D721Med (cell line): ENCODE measurements at regions not wholly inside any gene's neighbourhood (a gene's known extent, or its start where the extent isn't known, plus 50 kb on each side); places are given as distances from the start of the nearest gene placed in this dataset.
"Not testable (repeated sequence)": the region's sequence is repeated elsewhere in the genome, so short reads cannot be mapped to it uniquely, and the experiment has no call there.

Source experiments
- DNase-seq: peaks from one replicate; pipeline ENCODE4 v3.0.0; 2011; ENCODE audit warnings: low spot score; ENCODE audit not compliant: insufficient read length
- FAIRE-seq: peaks from 2 replicates; lab custom pipeline; 2011; peaks lifted over from hg19 to GRCh38; lab: Jason Lieb, UNC
- TF ChIP-seq, protein P1 (sequence below): IDR thresholded peaks from 2 replicates; pipeline ENCODE4 v1.5.1; 2012; ENCODE audit warnings: mild to moderate bottlenecking, control low read depth; ENCODE audit not compliant: insufficient read depth; ENCODE audit errors: missing control alignments

DNA sequence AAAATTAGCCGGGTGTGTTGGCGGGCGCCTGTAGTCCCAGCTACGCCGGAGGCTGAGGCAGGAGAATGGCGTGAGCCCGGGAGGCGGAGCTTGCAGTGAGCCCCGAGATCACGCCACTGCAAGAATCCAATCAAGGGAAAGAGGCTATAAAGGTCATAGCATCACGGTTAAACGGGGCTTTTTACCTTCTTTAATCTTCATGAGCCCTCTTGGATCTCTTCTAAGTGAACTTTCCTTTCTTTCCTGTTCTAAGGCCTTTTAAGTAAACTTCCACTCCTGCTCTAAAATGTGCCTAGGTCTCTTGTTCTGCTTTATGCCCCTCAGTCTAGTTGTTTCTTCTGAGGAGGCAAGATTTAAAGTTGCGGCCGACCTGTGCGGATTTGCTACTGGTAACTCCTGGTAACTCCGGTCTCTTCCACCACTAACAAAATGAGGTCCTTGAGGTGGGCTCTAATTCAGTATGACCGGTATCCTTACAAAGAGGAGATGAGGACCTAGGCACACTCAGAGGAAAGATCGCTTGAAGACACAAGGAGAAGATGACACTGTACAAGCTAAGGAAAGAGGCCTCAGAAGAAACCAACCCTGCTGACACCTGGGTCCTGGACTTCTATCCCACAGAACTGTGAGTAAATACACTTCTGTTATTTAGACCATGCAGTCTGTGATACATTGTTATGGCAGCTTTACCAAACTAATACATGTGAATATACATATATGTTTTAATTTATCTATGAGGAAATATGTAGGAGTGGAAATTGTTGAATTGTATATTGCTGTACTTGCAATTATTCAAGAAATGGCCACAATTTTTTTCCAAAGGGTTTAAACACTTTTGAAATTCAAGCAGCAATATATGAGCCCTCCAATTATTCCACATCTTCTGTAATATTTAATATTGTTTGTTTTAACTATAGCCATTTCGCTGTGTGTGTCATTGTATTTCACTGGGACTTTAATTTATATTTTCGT lies 331.5 kb upstream of the CNTNAP2 start:
- DNase-seq = no peak
- TF ChIP-seq, protein P1, sequence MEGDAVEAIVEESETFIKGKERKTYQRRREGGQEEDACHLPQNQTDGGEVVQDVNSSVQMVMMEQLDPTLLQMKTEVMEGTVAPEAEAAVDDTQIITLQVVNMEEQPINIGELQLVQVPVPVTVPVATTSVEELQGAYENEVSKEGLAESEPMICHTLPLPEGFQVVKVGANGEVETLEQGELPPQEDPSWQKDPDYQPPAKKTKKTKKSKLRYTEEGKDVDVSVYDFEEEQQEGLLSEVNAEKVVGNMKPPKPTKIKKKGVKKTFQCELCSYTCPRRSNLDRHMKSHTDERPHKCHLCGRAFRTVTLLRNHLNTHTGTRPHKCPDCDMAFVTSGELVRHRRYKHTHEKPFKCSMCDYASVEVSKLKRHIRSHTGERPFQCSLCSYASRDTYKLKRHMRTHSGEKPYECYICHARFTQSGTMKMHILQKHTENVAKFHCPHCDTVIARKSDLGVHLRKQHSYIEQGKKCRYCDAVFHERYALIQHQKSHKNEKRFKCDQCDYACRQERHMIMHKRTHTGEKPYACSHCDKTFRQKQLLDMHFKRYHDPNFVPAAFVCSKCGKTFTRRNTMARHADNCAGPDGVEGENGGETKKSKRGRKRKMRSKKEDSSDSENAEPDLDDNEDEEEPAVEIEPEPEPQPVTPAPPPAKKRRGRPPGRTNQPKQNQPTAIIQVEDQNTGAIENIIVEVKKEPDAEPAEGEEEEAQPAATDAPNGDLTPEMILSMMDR = no peak
- no peak for FAIRE-seq

DNA sequence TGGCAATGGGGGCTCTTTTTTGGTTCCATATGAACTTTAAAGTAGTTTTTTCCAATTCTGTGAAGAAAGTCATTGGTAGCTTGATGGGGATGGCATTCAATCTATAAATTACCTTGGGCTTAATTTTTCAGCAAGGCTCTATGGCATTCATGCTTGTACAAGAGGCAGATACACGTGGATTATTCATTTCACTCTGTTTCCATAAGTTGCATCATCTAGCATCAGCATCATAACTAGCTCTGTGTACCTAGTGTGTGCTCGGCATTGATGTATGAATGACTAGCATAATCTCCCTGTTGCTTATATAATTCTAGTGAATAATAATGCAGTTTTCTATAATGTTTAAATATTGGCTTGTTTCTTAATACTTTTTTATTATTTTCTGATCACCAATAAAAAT lies 335.2 kb upstream of the CNTNAP2 start:
- not testable (repeated sequence) for DNase-seq, FAIRE-seq

DNA sequence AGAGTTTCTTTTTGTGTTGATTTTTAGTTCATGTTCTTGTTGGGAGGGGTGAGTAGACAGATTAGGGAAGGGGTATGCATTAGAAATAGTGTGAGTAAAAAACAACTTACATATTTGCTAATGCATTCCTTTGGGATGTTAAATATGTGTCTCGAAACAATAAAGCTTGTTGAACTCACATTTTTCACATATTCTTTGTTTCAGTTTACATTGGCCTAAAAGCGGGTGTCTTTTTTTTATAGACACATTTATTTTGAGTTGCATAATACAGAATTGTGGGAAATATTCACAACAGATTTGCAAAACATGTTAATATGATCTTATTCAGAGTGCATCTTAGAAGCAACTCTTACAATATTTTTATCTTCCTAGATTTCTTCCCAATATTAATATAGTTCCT lies 337.5 kb upstream of the CNTNAP2 start:
- no peak for FAIRE-seq
- no peak for DNase-seq
- TF ChIP-seq, protein P1 = no peak

DNA sequence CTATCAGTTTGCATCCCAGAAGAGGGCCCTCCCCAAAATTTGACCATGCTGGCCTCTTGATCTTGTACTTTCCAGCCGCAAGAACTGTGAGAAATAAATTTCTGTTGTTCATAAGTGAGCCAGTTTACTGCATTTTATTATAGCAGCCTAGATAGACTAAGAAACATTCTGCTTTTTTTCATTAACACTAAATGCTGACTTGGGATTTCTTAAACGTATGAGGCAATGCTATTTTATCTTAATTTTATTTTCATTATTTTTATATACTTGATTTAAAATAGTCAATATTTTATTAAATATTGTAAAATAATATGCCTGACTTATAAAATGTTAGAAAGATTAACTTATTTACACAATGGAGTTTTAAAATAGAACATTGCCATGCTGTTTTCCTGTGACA lies 341.8 kb upstream of the CNTNAP2 start:
- no peak for FAIRE-seq
- TF ChIP-seq, protein P1 = no peak
- DNase-seq = no peak

DNA sequence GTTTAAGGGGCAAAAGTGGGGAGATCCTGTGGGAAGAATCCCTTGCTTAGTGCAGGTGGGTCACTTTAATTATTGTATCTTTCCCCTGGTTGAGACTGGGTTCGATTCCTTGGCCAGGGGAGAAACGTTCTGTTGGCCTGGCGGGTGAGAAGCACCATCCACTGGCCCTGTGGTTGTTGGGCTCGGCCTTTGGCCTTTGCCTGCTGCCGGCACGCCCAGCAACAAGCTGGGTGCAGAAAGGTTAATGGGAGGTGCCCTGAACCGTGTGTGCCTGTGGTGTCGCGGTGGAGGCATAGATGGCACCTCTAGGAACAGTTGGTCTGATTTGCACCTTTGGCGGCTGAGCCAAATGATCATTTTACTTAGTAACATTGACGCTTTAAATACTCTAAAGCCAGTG lies 363.6 kb upstream of the CNTNAP2 start:
- TF ChIP-seq, protein P1 = no peak
- DNase-seq = no peak
- no peak for FAIRE-seq

DNA sequence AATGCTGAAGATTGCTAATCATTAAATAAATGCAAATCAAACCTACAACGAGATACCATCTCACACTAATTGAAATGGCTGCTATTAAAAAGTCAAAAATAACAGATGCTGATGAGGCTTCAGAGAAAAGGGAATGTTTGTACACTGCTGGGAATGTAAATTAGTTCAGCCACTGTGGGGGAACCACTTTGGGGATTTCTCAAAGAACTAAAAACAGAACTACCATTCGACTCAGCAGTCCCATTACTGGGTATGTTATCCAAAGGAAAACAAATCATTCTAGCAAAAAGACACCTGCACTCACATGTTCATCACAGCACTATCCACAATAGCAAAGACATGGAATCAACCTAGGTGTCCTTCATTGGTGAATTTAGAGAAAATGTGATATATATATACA lies 379.0 kb upstream of the CNTNAP2 start:
- DNase-seq = no peak
- TF ChIP-seq, protein P1 = no peak
- no peak for FAIRE-seq

DNA sequence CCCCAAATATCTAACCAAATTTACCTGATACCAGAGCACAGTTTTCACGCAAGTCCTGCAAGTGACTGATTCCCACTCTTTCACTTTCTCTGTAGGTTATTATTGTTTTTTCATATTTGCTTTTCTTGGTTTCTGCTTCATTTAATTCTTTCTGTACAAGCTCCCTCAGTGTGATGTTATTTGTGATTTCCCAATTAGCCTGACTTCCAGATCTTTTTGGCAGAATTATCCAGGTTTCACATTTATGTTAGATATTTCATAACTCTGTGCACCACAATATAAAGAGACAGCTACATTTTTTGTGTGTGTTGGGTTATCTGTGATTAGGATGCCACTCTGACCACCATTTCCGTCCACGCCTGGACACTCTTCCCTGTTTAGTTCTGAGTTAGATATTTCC lies 381.5 kb upstream of the CNTNAP2 start:
- no peak for FAIRE-seq
- TF ChIP-seq, protein P1 = no peak
- DNase-seq = no peak
